AG04449 (cell line): ENCODE measurements at regions not wholly inside any gene's neighbourhood (a gene's known extent, or its start where the extent isn't known, plus 50 kb on each side); places are given as distances from the start of the nearest gene placed in this dataset.
"Not testable (repeated sequence)": the region's sequence is repeated elsewhere in the genome, so short reads cannot be mapped to it uniquely, and the experiment has no call there.

ENCODE experiments used
- CTCF ChIA-PET: fragments of 350-600 bp; formaldehyde crosslinking; extraction: SDS; loops from one replicate; lab custom pipeline; 2021; ENCODE audit warnings: antibody characterized with exemption; lab: Yijun Ruan, JAX
- POLR2A ChIA-PET: fragments of 400-600, 350-600 bp; formaldehyde crosslinking; extraction: SDS; loops from one replicate; lab custom pipeline; 2020; ENCODE audit warnings: antibody characterized with exemption, inconsistent platforms; lab: Yijun Ruan, JAX
- DNase-seq: peaks from one replicate; pipeline ENCODE4 v3.0.0-alpha.2; 2010; ENCODE audit warnings: low read depth, low spot score
- H3K4me3 ChIP-seq: 2 replicates; pipeline ENCODE4 v1.5.1; 2011; ENCODE audit warnings: low read depth, mild to moderate bottlenecking, control low read depth, low read length
- CTCF ChIP-seq: IDR thresholded peaks from one replicate; pipeline ENCODE4 v1.5.1; 2011; ENCODE audit warnings: mild to moderate bottlenecking, moderate library complexity, low read length, control low read depth, inconsistent platforms; ENCODE audit not compliant: insufficient read depth; ENCODE audit errors: missing control alignments

- ChIA-PET CTCF (no interaction called here), POLR2A (no interaction called here)
- no peak for TF ChIP-seq CTCF
- H3K4me3 ChIP-seq: no peak overlapping the region
- no peak for DNase-seq
These were observed 909.4 kb upstream of the GYPC start for GRCh38 chr2:125746321-125747164.

GRCh38 chr2:125747165-125747425 lies 908.9 kb upstream of the GYPC start:
- TF ChIP-seq CTCF: no peak
- H3K4me3 ChIP-seq: no peak overlapping the region
- CTCF ChIA-PET: no interaction called here
- POLR2A ChIA-PET: no interaction called here
- no peak for DNase-seq

GRCh38 chr2:125756431-125756830 lies 899.5 kb upstream of the GYPC start:
- CTCF ChIA-PET: no interaction called here
- TF ChIP-seq CTCF: no peak
- POLR2A ChIA-PET: no interaction called here
- no peak for DNase-seq
- no peak overlapping the region for H3K4me3 ChIP-seq

- DNase-seq: no peak
- ChIA-PET CTCF (no interaction called here), POLR2A (no interaction called here)
- TF ChIP-seq CTCF: no peak
- H3K4me3 ChIP-seq: no peak overlapping the region
These were observed 859.2 kb upstream of the GYPC start for GRCh38 chr2:125796784-125797183.

GRCh38 chr2:125797192-125797591 lies 858.8 kb upstream of the GYPC start:
- DNase-seq: no peak
- no peak for TF ChIP-seq CTCF
- ChIA-PET CTCF (no interaction called here), POLR2A (no interaction called here)
- no peak overlapping the region for H3K4me3 ChIP-seq

GRCh38 chr2:125822746-125823145 lies 833.2 kb upstream of the GYPC start:
- no peak for TF ChIP-seq CTCF
- ChIA-PET POLR2A (no interaction called here), CTCF (no interaction called here)
- DNase-seq: no peak
- no peak overlapping the region for H3K4me3 ChIP-seq

- POLR2A ChIA-PET, DNase-seq, CTCF ChIA-PET, H3K4me3 ChIP-seq: not testable (repeated sequence)
These were observed 830.2 kb upstream of the GYPC start for GRCh38 chr2:125825781-125826180.
